Pancreas (tissue), 10 donors: ENCODE measurements at regions not wholly inside any gene's neighbourhood (a gene's known extent, or its start where the extent isn't known, plus 50 kb on each side); places are given as distances from the start of the nearest gene placed in this dataset.

Experiments
- ATAC-seq, 4 donors: fragments of 200-7000 bp; cut with Tn5 transposase; one replicate each; pipeline versions ENCODE4 v1.8.0 to v1.9.1; 2020; ENCODE audit warnings: mild to moderate bottlenecking in 4 of 4, moderate library complexity in 4 of 4
- DNase-seq, 6 donors: peaks; one replicate each; pipeline ENCODE4 v3.0.0-alpha.2; 2020
- FAIRE-seq: peaks from 2 replicates; lab custom pipeline; 2012; peaks lifted over from hg19 to GRCh38; lab: Jason Lieb, UNC
- H3K27ac ChIP-seq, 4 donors: fragments of 200-600 bp; sonication (generic); 1 replicate in 3 of 4; 2 replicates in 1 of 4; pipeline versions ENCODE4 v1.5.0 to v1.8.0; 2020
- H3K27me3 ChIP-seq, 4 donors: fragments of 200-600 bp; one replicate each; pipeline ENCODE4 v1.8.0; 2021
- H3K36me3 ChIP-seq, 3 donors: fragments of 200-600 bp; sonication (generic) in 1 of 3; one replicate each; pipeline versions ENCODE4 v1.5.0 to v1.8.0; 2020 to 2021
- H3K4me1 ChIP-seq, 3 donors: fragments of 200-600 bp; one replicate each; pipeline ENCODE4 v1.8.0; 2021
- H3K4me3 ChIP-seq, 4 donors: fragments of 200-600 bp; sonication (generic) in 2 of 4; one replicate each; pipeline versions ENCODE4 v1.5.0 to v1.8.0; 2020 to 2021
- H3K9me3 ChIP-seq, 4 donors: fragments of 200-600 bp; one replicate each; pipeline ENCODE4 v1.8.0; 2021
- CTCF ChIP-seq, 4 donors: fragments of 200-600 bp; sonication (generic) in 3 of 4; IDR thresholded peaks; one replicate each; pipeline versions ENCODE4 v1.5.0 to v1.8.0; 2021; ENCODE audit warnings: antibody characterized with exemption in 4 of 4
- WGBS, 2 donors: extraction: QIAGEN DNeasy Blood & Tissue Kit; methylation state at CpG; one replicate each; pipeline ENCODE4 v1.1.7; 2013; 5-methylcytosine and 5-hydroxymethylcytosine counted together
- intact Hi-C, 3 donors: fragments of 100-400 bp; cut with DNase I; formaldehyde crosslinking; loops; one replicate each; pipeline versions ENCODE4 v1.11.1 to v1.14.2; 2022
- donor health status: healthy with polysubstance abuse.
- donor health status: DM: no; HTN: no; CAD: no; lungs with moderate emphysema.
- donor health status: DM: no; HTN: no; CAD: no.
- donor health status: control.
- donor health status: control.
- donor health status: Bipolar disorder and iron deficiency.
- donor health status: DM: yes; HTN: yes; CAD: no.
- donor health status: DM: no; HTN: no; CAD: no.
- donor health status: DM: no; HTN: no; CAD: no.
- donor health status: DM: yes; HTN: yes; CAD: no.

- Histone ChIP-seq H3K27ac (no peak overlapping the region), H3K4me3 (no peak overlapping the region), H3K36me3 (no peaks in the 10 kb centered on the region), H3K27me3 (no peaks in the 10 kb centered on the region), H3K9me3 (no peaks in the 10 kb centered on the region), H3K4me1 (no peaks in the 10 kb centered on the region)
- TF ChIP-seq CTCF (IDR thresholded peaks at IDR 0.05) = no peak
- no peak for ATAC-seq
- intact Hi-C loops = no loop called here
- FAIRE-seq = no peak
- 71 to 72% methylated on average over 6 of the region's 6 CpGs for WGBS, 2 donors
- DNase-seq = no peak
These were observed 292.5 kb upstream of the SEMA3C start for GRCh38 chr7:81211204-81211933.

GRCh38 chr7:81210137-81211064 lies 291.6 kb upstream of the SEMA3C start:
- FAIRE-seq (no peak), ATAC-seq (no peak), DNase-seq (no peak)
- TF ChIP-seq CTCF (IDR thresholded peaks at IDR 0.05) = no peak
- Histone ChIP-seq H3K27me3 (no peaks in the 10 kb centered on the region), H3K4me3 (no peak overlapping the region), H3K27ac (no peak overlapping the region), H3K4me1 (no peaks in the 10 kb centered on the region), H3K9me3 (no peaks in the 10 kb centered on the region), H3K36me3 (no peaks in the 10 kb centered on the region)
- WGBS, 2 donors = 52 to 61% methylated on average over 2 of the region's 2 CpGs
- intact Hi-C loops = no loop called here

- 65 to 76% methylated on average over 2 of the region's 2 CpGs for WGBS, 2 donors
- Histone ChIP-seq H3K9me3 (no peaks in the 10 kb centered on the region), H3K27ac (no peak overlapping the region), H3K4me3 (no peak overlapping the region), H3K4me1 (no peaks in the 10 kb centered on the region), H3K36me3 (no peaks in the 10 kb centered on the region), H3K27me3 (no peaks in the 10 kb centered on the region)
- no peak for FAIRE-seq
- intact Hi-C loops = no loop called here
- DNase-seq = no peak
- no peak for TF ChIP-seq CTCF (IDR thresholded peaks at IDR 0.05)
- ATAC-seq = no peak
These were observed 290.2 kb upstream of the SEMA3C start for GRCh38 chr7:81209059-81209458.

GRCh38 chr7:81207801-81208200 lies 288.9 kb upstream of the SEMA3C start:
- intact Hi-C loops = no loop called here
- 80 to 84% methylated on average over 5 of the region's 5 CpGs for WGBS, 2 donors
- ATAC-seq = no peak
- Histone ChIP-seq H3K27me3 (no peaks in the 10 kb centered on the region), H3K36me3 (no peaks in the 10 kb centered on the region), H3K27ac (no peak overlapping the region), H3K4me1 (no peaks in the 10 kb centered on the region), H3K4me3 (no peak overlapping the region), H3K9me3 (no peaks in the 10 kb centered on the region)
- TF ChIP-seq CTCF (IDR thresholded peaks at IDR 0.05) = no peak
- no peak for DNase-seq
- no peak for FAIRE-seq
